Stimulated activated CD8-positive, alpha-beta memory T cell treated with anti-CD3 and anti-CD28 coated beads, Interleukin-12 subunit alpha, Interleukin-12 subunit beta, amount 100 ng/mL, for 1 hour (primary cell): ENCODE measurements at regions not wholly inside any gene's neighbourhood (a gene's known extent, or its start where the extent isn't known, plus 50 kb on each side); places are given as distances from the start of the nearest gene placed in this dataset.

ENCODE experiments used
- DNase-seq: peaks from one replicate; pipeline ENCODE4 v3.0.0-alpha.2; 2020; ENCODE audit warnings: low read depth

GRCh38 chr14:32254952-32255679 lies 52.0 kb upstream of the RNU6-8 start:
- DNase-seq, result peak; percentile 23

GRCh38 chr14:32255789-32256188 lies 52.7 kb upstream of the RNU6-8 start:
- DNase-seq, result no peak

GRCh38 chr14:32256576-32256975 lies 53.5 kb upstream of the RNU6-8 start:
- no peak for DNase-seq

GRCh38 chr14:32258336-32258993 lies 55.4 kb upstream of the RNU6-8 start:
- DNase-seq, result no peak

- no peak for DNase-seq
Measured at GRCh38 chr14:32259368-32260013, 56.4 kb upstream of the RNU6-8 start.

GRCh38 chr14:32263939-32264567 lies 61.0 kb upstream of the RNU6-8 start:
- no peak for DNase-seq

GRCh38 chr14:32265584-32265983 lies 62.5 kb upstream of the RNU6-8 start:
- no peak for DNase-seq

- no peak for DNase-seq
Measured at GRCh38 chr14:32277998-32278397, 51.1 kb upstream of the AKAP6 start.
